ENCODE measurements at regions not wholly inside any gene's neighbourhood (a gene's known extent, or its start where the extent isn't known, plus 50 kb on each side); places are given as distances from the start of the nearest gene placed in this dataset.

GRCh38 chr3:30551266-30551665 lies 55.1 kb upstream of the TGFBR2 start:
- TF ChIP-seq POLR2A (IDR thresholded peaks at IDR 0.05; ENCODE audit: low read length) (no peak), GATA1 (IDR thresholded peaks at IDR 0.05; ENCODE audit: low read depth, low read length) (no peak)
